NB4 (cell line): ENCODE measurements at regions not wholly inside any gene's neighbourhood (a gene's known extent, or its start where the extent isn't known, plus 50 kb on each side); places are given as distances from the start of the nearest gene placed in this dataset.

Experiments
- CTCF ChIP-seq: IDR thresholded peaks from one replicate; pipeline ENCODE4 v1.5.1; 2012; ENCODE audit warnings: low read depth, low read length
- MYC ChIP-seq: IDR thresholded peaks from 2 replicates; pipeline ENCODE4 v1.6.1; 2011; ENCODE audit warnings: low read depth, low read length

GRCh38 chr4:135921081-135921480 lies 1611.2 kb downstream of the PCDH18 start:
- no peak for TF ChIP-seq MYC
- TF ChIP-seq CTCF = no peak
